PC-3 (cell line): ENCODE measurements at regions not wholly inside any gene's neighbourhood (a gene's known extent, or its start where the extent isn't known, plus 50 kb on each side); places are given as distances from the start of the nearest gene placed in this dataset.

ENCODE experiments used
- ATAC-seq: fragments of 200-7000 bp; cut with Tn5 transposase; 2 replicates; pipeline ENCODE4 v1.9.1; 2020; ENCODE audit warnings: mild to moderate bottlenecking, moderate library complexity
- BruUV-seq: library from RNA; stranded (reverse); fragments of 400-500 nt; replicated peaks from 2 replicates; lab custom pipeline; 2021; lab: Mats Ljungman, UMichigan
- CTCF ChIA-PET: fragments of 300-600 bp; sonication (Branson Sonifier 250); formaldehyde crosslinking; loops from one replicate; lab custom pipeline; 2022; ENCODE audit warnings: antibody characterized with exemption; lab: Charles Lee
- POLR2A ChIA-PET: fragments of 300-600 bp; sonication (Branson Sonifier 250); formaldehyde crosslinking; loops from one replicate; lab custom pipeline; 2022; ENCODE audit warnings: antibody characterized with exemption; ENCODE audit not compliant: unreplicated experiment; lab: Charles Lee
- DNase-seq: peaks from one replicate; pipeline ENCODE4 v3.0.0-alpha.2; 2015
- H2AFZ ChIP-seq: fragments of 300-600 bp; sonication (generic); 2 replicates; pipeline ENCODE4 v1.6.0; 2016; ENCODE audit warnings: antibody characterized with exemption, low read length
- H3F3A ChIP-seq: fragments of 300-600 bp; sonication (generic); one replicate; pipeline ENCODE4 v1.6.0; 2017; ENCODE audit warnings: antibody characterized with exemption, low read length, control low read depth, mild to moderate bottlenecking; ENCODE audit not compliant: unreplicated experiment
- H3K27ac ChIP-seq: fragments of 300-600 bp; sonication (generic); 2 replicates; pipeline ENCODE4 v1.5.1; 2016; ENCODE audit warnings: mild to moderate bottlenecking, low read length
- H3K27me3 ChIP-seq: fragments of 300-600 bp; sonication (generic); 2 replicates; pipeline ENCODE4 v1.6.1; 2016; ENCODE audit warnings: low read length, mixed read lengths
- H3K36me3 ChIP-seq: fragments of 300-600 bp; sonication (generic); 2 replicates; pipeline ENCODE4 v1.6.1; 2016; ENCODE audit warnings: low read depth, mixed run types, low read length, mixed read lengths
- H3K4me1 ChIP-seq: fragments of 300-600 bp; sonication (generic); 2 replicates; pipeline ENCODE4 v1.5.1; 2016; ENCODE audit warnings: low read length; ENCODE audit not compliant: insufficient read depth
- H3K4me2 ChIP-seq: fragments of 300-600 bp; sonication (generic); 2 replicates; pipeline ENCODE4 v1.6.0; 2016; ENCODE audit warnings: low read length
- H3K4me3 ChIP-seq: fragments of 300-600 bp; sonication (generic); 2 replicates; pipeline ENCODE4 v1.5.1; 2016; ENCODE audit warnings: mild to moderate bottlenecking, low read length, mixed read lengths
- H3K79me2 ChIP-seq: fragments of 300-600 bp; sonication (generic); 2 replicates; pipeline ENCODE4 v1.6.1; 2017; ENCODE audit warnings: low read length, mixed read lengths
- H3K9ac ChIP-seq: fragments of 300-600 bp; sonication (generic); 2 replicates; pipeline ENCODE4 v1.6.0; 2016; ENCODE audit warnings: mild to moderate bottlenecking, low read length
- H3K9me2 ChIP-seq: fragments of 300-600 bp; sonication (generic); replicated peaks from 2 replicates; pipeline ENCODE4 v1.6.1; 2016; ENCODE audit warnings: mixed run types, low read length, mixed read lengths
- H3K9me3 ChIP-seq: fragments of 300-600 bp; sonication (generic); 2 replicates; pipeline ENCODE4 v1.6.1; 2016; ENCODE audit warnings: low read length, mixed read lengths
- H4K20me1 ChIP-seq: fragments of 300-600 bp; sonication (generic); 2 replicates; pipeline ENCODE4 v1.6.1; 2016; ENCODE audit warnings: low read length, mixed read lengths
- EZH2 ChIP-seq: fragments of 300-600 bp; sonication (generic); IDR thresholded peaks from one replicate; pipeline ENCODE4 v1.6.1; 2017; ENCODE audit warnings: antibody characterized with exemption, mild to moderate bottlenecking, low read length; ENCODE audit not compliant: unreplicated experiment
- EZH2phosphoT487 ChIP-seq: fragments of 300-600 bp; sonication (generic); IDR thresholded peaks from 2 replicates; pipeline ENCODE4 v1.6.1; 2018; ENCODE audit warnings: mild to moderate bottlenecking, antibody characterized with exemption, low read length, borderline replicate concordance
- intact Hi-C: fragments of 100-400 bp; cut with micrococcal nuclease; formaldehyde crosslinking; loops from 2 replicates; pipeline ENCODE4 v1.9.0; 2023
- TF ChIP-seq, protein P1 (sequence below): fragments of 300-600 bp; sonication (generic); conservative IDR thresholded peaks from 2 replicates; pipeline ENCODE4 v1.5.1; 2017; ENCODE audit warnings: antibody characterized with exemption, low read depth, mild to moderate bottlenecking, low read length

DNA sequence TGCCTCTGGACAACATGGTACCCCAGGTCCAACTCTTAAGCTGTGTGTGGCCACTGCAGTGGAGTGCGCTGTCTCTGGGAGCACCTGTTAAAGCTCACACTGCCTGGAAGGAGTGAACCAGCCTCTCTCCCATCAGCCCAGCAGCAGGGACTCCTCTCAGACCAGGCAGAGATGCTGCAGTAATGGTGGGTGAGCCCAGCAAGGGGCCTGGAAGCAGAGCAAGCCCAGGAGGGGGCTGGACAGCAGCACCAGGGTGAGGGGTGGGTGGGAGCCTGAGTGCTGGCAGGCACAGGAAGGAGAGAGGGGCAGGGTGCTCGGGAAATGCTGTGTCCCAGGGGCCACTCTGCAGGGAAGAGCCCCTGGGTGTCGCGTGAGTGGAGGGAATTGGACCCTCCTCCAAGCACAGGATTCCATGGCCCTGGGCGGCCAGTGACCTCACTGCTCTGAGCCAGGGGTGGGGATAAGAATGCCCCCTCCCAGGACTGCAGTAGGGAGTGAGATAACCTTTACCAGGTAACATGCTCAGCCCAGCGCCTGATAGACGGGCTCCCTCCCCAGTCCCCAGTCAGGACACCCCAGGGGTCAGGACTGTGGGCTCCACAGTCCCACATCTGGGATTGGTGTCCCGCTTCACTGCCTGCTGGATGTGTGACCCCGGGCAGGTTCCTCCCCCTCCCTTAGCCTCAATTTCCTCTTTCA is 313.1 kb downstream of the MATN1 start:
- H3K4me1 ChIP-seq, result no peaks in the 10 kb centered on the region
- peaks cover 18% of the 10 kb centered on the region for H3K27me3 ChIP-seq
- H3K79me2 ChIP-seq, result no peaks in the 10 kb centered on the region
- H3F3A ChIP-seq, result no peaks in the 10 kb centered on the region
- no peak overlapping the region for H2AFZ ChIP-seq
- ATAC-seq, result no peak
- no peak for TF ChIP-seq EZH2phosphoT487
- no peak for TF ChIP-seq EZH2
- TF ChIP-seq, protein P1, sequence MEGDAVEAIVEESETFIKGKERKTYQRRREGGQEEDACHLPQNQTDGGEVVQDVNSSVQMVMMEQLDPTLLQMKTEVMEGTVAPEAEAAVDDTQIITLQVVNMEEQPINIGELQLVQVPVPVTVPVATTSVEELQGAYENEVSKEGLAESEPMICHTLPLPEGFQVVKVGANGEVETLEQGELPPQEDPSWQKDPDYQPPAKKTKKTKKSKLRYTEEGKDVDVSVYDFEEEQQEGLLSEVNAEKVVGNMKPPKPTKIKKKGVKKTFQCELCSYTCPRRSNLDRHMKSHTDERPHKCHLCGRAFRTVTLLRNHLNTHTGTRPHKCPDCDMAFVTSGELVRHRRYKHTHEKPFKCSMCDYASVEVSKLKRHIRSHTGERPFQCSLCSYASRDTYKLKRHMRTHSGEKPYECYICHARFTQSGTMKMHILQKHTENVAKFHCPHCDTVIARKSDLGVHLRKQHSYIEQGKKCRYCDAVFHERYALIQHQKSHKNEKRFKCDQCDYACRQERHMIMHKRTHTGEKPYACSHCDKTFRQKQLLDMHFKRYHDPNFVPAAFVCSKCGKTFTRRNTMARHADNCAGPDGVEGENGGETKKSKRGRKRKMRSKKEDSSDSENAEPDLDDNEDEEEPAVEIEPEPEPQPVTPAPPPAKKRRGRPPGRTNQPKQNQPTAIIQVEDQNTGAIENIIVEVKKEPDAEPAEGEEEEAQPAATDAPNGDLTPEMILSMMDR, result no peak
- CTCF ChIA-PET, result no interaction called here
- H3K4me2 ChIP-seq, result no peak overlapping the region
- intact Hi-C loops, result no loop called here
- no TSS peak for BruUV-seq
- H3K36me3 ChIP-seq, result no peaks in the 10 kb centered on the region
- H3K9me2 ChIP-seq, result no peaks in the 10 kb centered on the region
- no peak for DNase-seq
- no peaks in the 10 kb centered on the region for H3K9me3 ChIP-seq
- no peak overlapping the region for H3K27ac ChIP-seq
- POLR2A ChIA-PET, result no interaction called here
- H4K20me1 ChIP-seq, result no peaks in the 10 kb centered on the region
- H3K4me3 ChIP-seq, result no peak overlapping the region
- H3K9ac ChIP-seq, result no peak overlapping the region

DNA sequence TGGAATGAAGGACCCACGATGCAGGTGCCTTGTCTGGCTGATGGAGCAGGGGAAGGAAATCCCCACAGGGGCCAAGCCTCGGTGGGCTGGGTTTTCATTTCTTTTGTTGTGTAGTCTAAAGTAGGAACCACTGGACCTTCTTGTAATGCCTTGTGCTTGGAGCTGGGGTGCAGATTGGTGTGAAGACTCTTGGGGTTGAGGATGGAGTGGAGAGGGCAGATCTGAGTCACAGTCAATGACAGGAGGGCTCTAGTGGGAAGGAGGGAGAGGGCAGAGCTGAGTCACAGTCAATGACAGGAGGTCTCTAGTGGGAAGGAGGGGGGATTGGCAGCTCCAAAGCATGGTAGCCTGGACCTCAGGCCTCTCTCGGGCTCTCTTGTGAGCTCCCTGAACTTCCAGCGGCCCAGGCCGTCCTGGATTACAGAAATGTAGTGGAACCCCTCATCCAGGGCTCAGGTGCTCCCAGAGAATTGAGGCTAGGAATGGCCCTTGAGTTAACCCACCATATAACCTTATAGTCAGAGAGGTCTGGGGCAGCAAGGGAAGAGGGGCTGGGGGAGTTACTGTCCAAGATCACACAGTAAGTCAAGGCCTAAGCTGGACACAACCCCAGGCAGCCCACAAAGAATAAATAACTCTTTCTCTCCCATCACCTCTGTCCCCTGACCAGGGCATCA is 313.8 kb downstream of the MATN1 start:
- CTCF ChIA-PET, result no interaction called here
- no TSS peak for BruUV-seq
- no peaks in the 10 kb centered on the region for H4K20me1 ChIP-seq

More for the DNA sequence above, 313.8 kb downstream of the MATN1 start:
- intact Hi-C loops, result no loop called here
- Histone ChIP-seq H3K4me2 (no peak overlapping the region), H3K27ac (no peak overlapping the region), H3K4me3 (no peak overlapping the region), H3K79me2 (no peaks in the 10 kb centered on the region), H3F3A (no peaks in the 10 kb centered on the region), H3K27me3 (peaks cover 25% of the 10 kb centered on the region), H3K9me2 (no peaks in the 10 kb centered on the region), H3K9me3 (no peaks in the 10 kb centered on the region), H3K9ac (no peak overlapping the region), H2AFZ (no peak overlapping the region), H3K4me1 (no peaks in the 10 kb centered on the region), H3K36me3 (no peaks in the 10 kb centered on the region)
- no peak for DNase-seq
- ATAC-seq, result no peak
- POLR2A ChIA-PET, result no interaction called here
- TF ChIP-seq, protein P1, result no peak
- TF ChIP-seq EZH2phosphoT487, result no peak
- no peak for TF ChIP-seq EZH2
